Heart right ventricle (tissue), 16 donors: ENCODE measurements at regions not wholly inside any gene's neighbourhood (a gene's known extent, or its start where the extent isn't known, plus 50 kb on each side); places are given as distances from the start of the nearest gene placed in this dataset.

Experiments used
- ATAC-seq, 8 donors: fragments of 200-7000 bp; cut with Tn5 transposase; one replicate each; pipeline ENCODE4 v1.9.1; 2020; ENCODE audit warnings: mild to moderate bottlenecking in 8 of 8, moderate library complexity in 8 of 8, moderate number of reproducible peaks in 1 of 8
- DNase-seq, 2 donors: peaks; one replicate each; pipeline ENCODE4 v3.0.0-alpha.2; 2020
- H3K27ac ChIP-seq, 10 donors: fragments of 200-600 bp; sonication (generic) in 2 of 10; one replicate each; pipeline versions ENCODE4 v1.5.0 to v1.8.0; 2020 to 2022; ENCODE audit warnings: mild to moderate bottlenecking in 3 of 10
- H3K27me3 ChIP-seq, 7 donors: fragments of 200-600 bp; one replicate each; pipeline ENCODE4 v1.8.0; 2021 to 2022; ENCODE audit warnings: mild to moderate bottlenecking in 2 of 7
- H3K36me3 ChIP-seq, 9 donors: fragments of 200-600 bp; sonication (generic) in 1 of 9; one replicate each; pipeline versions ENCODE4 v1.5.0 to v1.8.0; 2020 to 2022; ENCODE audit warnings: mild to moderate bottlenecking in 2 of 9
- H3K4me1 ChIP-seq, 9 donors: fragments of 200-600 bp; sonication (generic) in 1 of 9; one replicate each; pipeline versions ENCODE4 v1.5.0 to v1.8.0; 2020 to 2022; ENCODE audit warnings: mild to moderate bottlenecking in 4 of 9
- H3K4me3 ChIP-seq, 10 donors: fragments of 200-600 bp; sonication (generic) in 2 of 10; one replicate each; pipeline versions ENCODE4 v1.5.0 to v1.8.0; 2020 to 2022; ENCODE audit warnings: mild to moderate bottlenecking in 7 of 10, moderate library complexity in 2 of 10
- H3K9me3 ChIP-seq, 11 donors: fragments of 200-600 bp in 10 of 11; sonication (generic) in 2 of 11; one replicate each; pipeline versions ENCODE4 v1.5.0 to v1.8.0; 2013 to 2022; ENCODE audit warnings: mild to moderate bottlenecking in 2 of 11, control low read depth in 1 of 11, moderate library complexity in 1 of 11
- CTCF ChIP-seq, 9 donors: fragments of 200-600 bp; sonication (generic) in 2 of 9; IDR thresholded peaks; one replicate each; pipeline versions ENCODE4 v1.5.0 to v1.8.0; 2021 to 2022; ENCODE audit warnings: antibody characterized with exemption in 9 of 9, mild to moderate bottlenecking in 5 of 9, moderate library complexity in 1 of 9
- WGBS, 2 donors: extraction: QIAGEN DNeasy Blood & Tissue Kit; methylation state at CpG; one replicate each; pipeline ENCODE4 v1.1.7; 2013; ENCODE audit warnings: inconsistent platforms in 1 of 2; 5-methylcytosine and 5-hydroxymethylcytosine counted together
- intact Hi-C, 10 donors: fragments of 100-400 bp; cut with DNase I; formaldehyde crosslinking; loops; one replicate each; pipeline versions ENCODE4 v1.11.1 to v1.14.2; 2022
- donor health status: Arrhythmogenic right ventricular cardiomyopathy.
- donor health status: ischemic (EF 13 %, LVEDD 7.1; RV severe dilation, severe dysfunction).
- donor health status: healthy with polysubstance abuse.
- donor health status: DM: no; HTN: yes; CAD: no.
- donor health status: DM: no; HTN: no; CAD: no.
- donor health status: ischemic (EF 25% LVEDD 6.9; RV normal size, moderate dysfunction).
- donor health status: ischemic (EF 25% LVEDD 5.7; RV mildly dilated, moderate dysfunction).
- donor health status: healthy.
- donor health status: DM: yes; HTN: yes; CAD: no.
- donor health status: Ischemic cardiomyopathy.
- donor health status: ischemic (EF 35%, LVEDD 5.7; RV mildly dilated, moderate dysfunction).
- donor health status: nonischemic (EF 11% LVEDD 7.7; RV severe dilation, severe dysfunction).
- donor health status: DM: yes; HTN: yes; CAD: no.
- donor health status: PGD.
- donor health status: ischemic (EF 29% LVEDD 5.4; RV normal size, mild dysfunction).
- donor health status: nonischemic (EF 23%, LVEDD 6.1; RV moderate dilation, normal function).

- Histone ChIP-seq H3K4me3 (no peak overlapping the region), H3K27me3 (no peaks in the 10 kb centered on the region), H3K36me3 (no peaks in the 10 kb centered on the region), H3K27ac (no peak overlapping the region), H3K9me3 (peaks cover 0 to 6% (median 0%) of the 10 kb centered on the region in 11 donors), H3K4me1 (no peaks in the 10 kb centered on the region)
- WGBS, 2 donors = 94 to 95% methylated on average over 6 of the region's 6 CpGs
- no peak for TF ChIP-seq CTCF (IDR thresholded peaks at IDR 0.05)
- intact Hi-C loops = no loop called here
- DNase-seq (no peak), ATAC-seq (no peak)
These were observed 136.5 kb upstream of the TMCC3 start for GRCh38 chr12:94786906-94787305.

- ATAC-seq = no peak
- no peak overlapping the region for H3K4me3 ChIP-seq
- intact Hi-C loops = no loop called here
- peaks cover 0 to 5% (median 0%) of the 10 kb centered on the region in 9 donors for H3K4me1 ChIP-seq
- H3K27ac ChIP-seq = no peak overlapping the region
- WGBS, 2 donors = 59 to 64% methylated on average over 1 of the region's 1 CpG
- peaks cover 0 to 7% (median 0%) of the 10 kb centered on the region in 11 donors for H3K9me3 ChIP-seq
- no peaks in the 10 kb centered on the region for H3K27me3 ChIP-seq
- no peak for TF ChIP-seq CTCF (IDR thresholded peaks at IDR 0.05)
- H3K36me3 ChIP-seq = no peaks in the 10 kb centered on the region
- DNase-seq = no peak
These were observed 133.5 kb upstream of the TMCC3 start for GRCh38 chr12:94783862-94784261.

- H3K4me1 ChIP-seq = peaks cover 0 to 5% (median 0%) of the 10 kb centered on the region in 9 donors
- intact Hi-C loops = no loop called here
- WGBS, 2 donors = 54 to 60% methylated on average over 3 of the region's 3 CpGs
- H3K36me3 ChIP-seq = no peaks in the 10 kb centered on the region
- no peak for TF ChIP-seq CTCF (IDR thresholded peaks at IDR 0.05)
- peaks cover 0 to 7% (median 0%) of the 10 kb centered on the region in 11 donors for H3K9me3 ChIP-seq
- DNase-seq (no peak), ATAC-seq (no peak)
- peaks cover 0 to under 1% (median 0%) of the 10 kb centered on the region in 7 donors for H3K27me3 ChIP-seq
- H3K4me3 ChIP-seq = no peak overlapping the region
- H3K27ac ChIP-seq = no peak overlapping the region
These were observed 133.0 kb upstream of the TMCC3 start for GRCh38 chr12:94783343-94783742.

GRCh38 chr12:94781835-94782234 is 131.5 kb upstream of the TMCC3 start:
- no peaks in the 10 kb centered on the region for H3K36me3 ChIP-seq
- no peak overlapping the region for H3K27ac ChIP-seq
- DNase-seq (no peak), ATAC-seq (no peak)
- intact Hi-C loops = no loop called here
- no peak overlapping the region for H3K4me3 ChIP-seq
- peaks cover 0 to 9% (median 0%) of the 10 kb centered on the region in 7 donors for H3K27me3 ChIP-seq
- peaks cover 0 to 7% (median 0%) of the 10 kb centered on the region in 11 donors for H3K9me3 ChIP-seq
- WGBS, 2 donors = 88 to 91% methylated on average over 2 of the region's 2 CpGs
- no peak for TF ChIP-seq CTCF (IDR thresholded peaks at IDR 0.05)
- H3K4me1 ChIP-seq = peaks cover 0 to 5% (median 0%) of the 10 kb centered on the region in 9 donors
